Transverse colon (tissue), 4 donors: ENCODE measurements at regions not wholly inside any gene's neighbourhood (a gene's known extent, or its start where the extent isn't known, plus 50 kb on each side); places are given as distances from the start of the nearest gene placed in this dataset.

Experiments used
- DNase-seq: peaks from one replicate; pipeline ENCODE4 v3.0.0-alpha.2; 2019
- H3K27ac ChIP-seq, 4 donors: fragments of 200-600 bp; sonication (generic); 2 replicates each; pipeline ENCODE4 v1.5.1; 2016 to 2018; ENCODE audit warnings: inconsistent platforms in 4 of 4
- H3K27me3 ChIP-seq: fragments of 200-600 bp; sonication (generic); 2 replicates; pipeline ENCODE4 v1.5.1; 2017; ENCODE audit warnings: inconsistent platforms
- H3K36me3 ChIP-seq, 4 donors: fragments of 200-600 bp; sonication (generic); 2 replicates each; pipeline ENCODE4 v1.5.1; 2017 to 2019; ENCODE audit warnings: inconsistent platforms in 4 of 4
- H3K4me1 ChIP-seq, 4 donors: fragments of 200-600 bp; sonication (generic); 2 replicates each; pipeline ENCODE4 v1.5.1; 2017 to 2020; ENCODE audit warnings: inconsistent platforms in 4 of 4
- H3K4me3 ChIP-seq, 4 donors: fragments of 200-600 bp; sonication (generic); 1 replicate in 1 of 4; 2 replicates in 3 of 4; pipeline versions ENCODE4 v1.5.1 to v1.6.1; 2017 to 2019; ENCODE audit warnings: inconsistent platforms in 4 of 4
- H3K9me3 ChIP-seq, 2 donors: fragments of 200-600 bp; sonication (generic); 2 replicates each; pipeline ENCODE4 v1.5.1; 2017 to 2019; ENCODE audit warnings: inconsistent platforms in 2 of 2
- CTCF ChIP-seq, 5 experiments: fragments of 200-600 bp in 3 of 5; fragments of 450-650 bp in 2 of 5; sonication (generic) in 3 of 5; IDR thresholded peaks; 1 replicate in 2 of 5; 2 replicates in 3 of 5; pipeline ENCODE4 v1.5.1; 2016 to 2017; ENCODE audit warnings: antibody characterized with exemption in 5 of 5, inconsistent platforms in 3 of 5, mild to moderate bottlenecking in 2 of 5, moderate library complexity in 1 of 5
- EP300 ChIP-seq: sonication (generic); formaldehyde crosslinking; IDR thresholded peaks from one replicate; pipeline ENCODE4 v1.6.1; 2017; ENCODE audit warnings: antibody characterized with exemption, low read depth
- POLR2A ChIP-seq: fragments of 450-650 bp; IDR thresholded peaks from one replicate; pipeline ENCODE4 v1.6.1; 2016; ENCODE audit warnings: antibody characterized with exemption, mild to moderate bottlenecking, moderate library complexity
- POLR2AphosphoS5 ChIP-seq, 3 donors: sonication (generic); formaldehyde crosslinking; IDR thresholded peaks; one replicate each; pipeline ENCODE4 v1.6.1; 2016; ENCODE audit warnings: antibody characterized with exemption in 3 of 3
- WGBS, 2 donors: methylation state at CpG; one replicate each; pipeline ENCODE4 v1.1.5; 2018; ENCODE audit warnings: low coverage in 1 of 2; 5-methylcytosine and 5-hydroxymethylcytosine counted together
- in situ Hi-C, 4 donors: fragments of 200-750 bp; cut with MboI; loops; one replicate each; pipeline versions ENCODE4 v1.15.0 to v1.15.1; 2017; ENCODE audit warnings: low sequenced_read_pairs in 3 of 4, low pct_ligation_motif_present in 1 of 4, low pct_unique_long_range_greater_than_20kb in 1 of 4
- intact Hi-C: fragments of 100-400 bp; cut with DNase I; formaldehyde crosslinking; loops from one replicate; pipeline ENCODE4 v1.15.1; 2023; ENCODE audit warnings: low total_unique reads

GRCh38 chr3:147654827-147655226, 245.7 kb downstream of the ZIC1 start:
- H3K4me3 ChIP-seq: no peak overlapping the region
- no peaks in the 10 kb centered on the region for H3K36me3 ChIP-seq
- no peaks in the 10 kb centered on the region for H3K4me1 ChIP-seq
- H3K27ac ChIP-seq: no peak overlapping the region
- no peaks in the 10 kb centered on the region for H3K9me3 ChIP-seq
- intact Hi-C loops: no loop called here
- TF ChIP-seq EP300 (no peak), CTCF (IDR thresholded peaks at IDR 0.05) (no peak), POLR2AphosphoS5 (IDR thresholded peaks at IDR 0.05) (no peak), POLR2A (no peak)
- no peaks in the 10 kb centered on the region for H3K27me3 ChIP-seq
- no peak for DNase-seq
- in situ Hi-C loops: no loop called here
- WGBS, 2 donors: 53 to 69% methylated on average over 2 to 3 of the region's 3 CpGs

- H3K4me3 ChIP-seq: no peak overlapping the region
- in situ Hi-C loops: no loop called here
These were observed 246.1 kb downstream of the ZIC1 start for GRCh38 chr3:147655236-147655635.

GRCh38 chr3:147656023-147656422, 246.9 kb downstream of the ZIC1 start:
- intact Hi-C loops: no loop called here
- TF ChIP-seq CTCF (IDR thresholded peaks at IDR 0.05) (no peak), EP300 (no peak), POLR2AphosphoS5 (IDR thresholded peaks at IDR 0.05) (no peak), POLR2A (no peak)
- Histone ChIP-seq H3K27ac (no peak overlapping the region), H3K9me3 (no peaks in the 10 kb centered on the region), H3K27me3 (no peaks in the 10 kb centered on the region), H3K36me3 (no peaks in the 10 kb centered on the region), H3K4me3 (no peak overlapping the region), H3K4me1 (no peaks in the 10 kb centered on the region)
- 43 to 49% methylated on average over 2 of the region's 2 CpGs for WGBS, 2 donors
- DNase-seq: no peak
- in situ Hi-C loops: no loop called here

More at GRCh38 chr3:147655236-147655635, 246.1 kb downstream of the ZIC1 start:
- intact Hi-C loops: no loop called here
- H3K36me3 ChIP-seq: no peaks in the 10 kb centered on the region
- H3K4me1 ChIP-seq: no peaks in the 10 kb centered on the region
- TF ChIP-seq CTCF (IDR thresholded peaks at IDR 0.05) (no peak), EP300 (no peak), POLR2AphosphoS5 (IDR thresholded peaks at IDR 0.05) (no peak), POLR2A (no peak)
- DNase-seq: no peak
- H3K27me3 ChIP-seq: no peaks in the 10 kb centered on the region
- 60 to 88% methylated on average over 1 to 2 of the region's 2 CpGs for WGBS, 2 donors
- no peaks in the 10 kb centered on the region for H3K9me3 ChIP-seq
- H3K27ac ChIP-seq: no peak overlapping the region

GRCh38 chr3:147661916-147662315, 252.8 kb downstream of the ZIC1 start:
- Histone ChIP-seq H3K27me3 (no peaks in the 10 kb centered on the region), H3K4me3 (no peak overlapping the region), H3K27ac (no peak overlapping the region), H3K4me1 (no peaks in the 10 kb centered on the region), H3K9me3 (no peaks in the 10 kb centered on the region), H3K36me3 (no peaks in the 10 kb centered on the region)
- intact Hi-C loops: no loop called here
- in situ Hi-C loops: no loop called here
- 44 to 51% methylated on average over 3 of the region's 3 CpGs for WGBS, 2 donors
- DNase-seq: no peak
- TF ChIP-seq CTCF (IDR thresholded peaks at IDR 0.05) (no peak), POLR2AphosphoS5 (IDR thresholded peaks at IDR 0.05) (no peak), POLR2A (no peak), EP300 (no peak)
